Suprapubic skin (tissue), 4 donors: ENCODE measurements at regions not wholly inside any gene's neighbourhood (a gene's known extent, or its start where the extent isn't known, plus 50 kb on each side); places are given as distances from the start of the nearest gene placed in this dataset.

ENCODE experiments used
- DNase-seq, 2 donors: peaks; one replicate each; pipeline ENCODE4 v3.0.0-alpha.2; 2019; ENCODE audit warnings: low spot score in 2 of 2
- H3K27ac ChIP-seq: fragments of 200-600 bp; sonication (generic); one replicate; pipeline ENCODE4 v1.5.1; 2019
- H3K27me3 ChIP-seq: fragments of 200-600 bp; sonication (generic); one replicate; pipeline ENCODE4 v1.5.1; 2019
- H3K36me3 ChIP-seq: fragments of 200-600 bp; sonication (generic); one replicate; pipeline ENCODE4 v1.5.1; 2019
- H3K4me1 ChIP-seq: fragments of 200-600 bp; sonication (generic); one replicate; pipeline ENCODE4 v1.5.1; 2019
- H3K4me3 ChIP-seq: fragments of 200-600 bp; sonication (generic); one replicate; pipeline ENCODE4 v1.5.1; 2019; ENCODE audit warnings: mild to moderate bottlenecking
- H3K9me3 ChIP-seq: fragments of 200-600 bp; sonication (generic); one replicate; pipeline ENCODE4 v1.5.1; 2019
- CTCF ChIP-seq, 2 donors: fragments of 200-600 bp in 1 of 2; fragments of 450-650 bp in 1 of 2; sonication (generic) in 1 of 2; IDR thresholded peaks; one replicate each; pipeline ENCODE4 v1.5.1; 2016 to 2019; ENCODE audit warnings: antibody characterized with exemption in 2 of 2, mild to moderate bottlenecking in 1 of 2, moderate library complexity in 1 of 2
- EP300 ChIP-seq: sonication (generic); formaldehyde crosslinking; IDR thresholded peaks from one replicate; pipeline ENCODE4 v1.6.1; 2017; ENCODE audit warnings: antibody characterized with exemption
- POLR2A ChIP-seq, 2 donors: fragments of 450-650 bp; IDR thresholded peaks; one replicate each; pipeline ENCODE4 v1.6.1; 2017; ENCODE audit warnings: antibody characterized with exemption in 2 of 2, mild to moderate bottlenecking in 2 of 2, moderate library complexity in 2 of 2
- POLR2AphosphoS5 ChIP-seq, 3 donors: sonication (generic); formaldehyde crosslinking; IDR thresholded peaks; one replicate each; pipeline ENCODE4 v1.6.1; 2017; ENCODE audit warnings: antibody characterized with exemption in 3 of 3
- WGBS: methylation state at CpG from one replicate; pipeline ENCODE4 v1.1.5; 2018; 5-methylcytosine and 5-hydroxymethylcytosine counted together

- Histone ChIP-seq H3K27ac (no peak overlapping the region), H3K4me3 (no peak overlapping the region), H3K36me3 (no peaks in the 10 kb centered on the region), H3K4me1 (no peaks in the 10 kb centered on the region), H3K27me3 (no peaks in the 10 kb centered on the region), H3K9me3 (no peaks in the 10 kb centered on the region)
- no peak for DNase-seq
- 74% methylated on average over 7 of the region's 7 CpGs for WGBS
- TF ChIP-seq EP300 (no peak), POLR2AphosphoS5 (IDR thresholded peaks at IDR 0.05) (no peak), POLR2A (IDR thresholded peaks at IDR 0.05) (no peak), CTCF (IDR thresholded peaks at IDR 0.05) (no peak)
These were observed 983.4 kb upstream of the PRMT6 start for GRCh38 chr1:106072909-106073600.

GRCh38 chr1:106080608-106081325, 975.7 kb upstream of the PRMT6 start:
- no peak overlapping the region for H3K4me3 ChIP-seq
- H3K9me3 ChIP-seq, result no peaks in the 10 kb centered on the region
- 67% methylated on average over 25 of the region's 41 CpGs for WGBS
- TF ChIP-seq EP300 (no peak), CTCF (IDR thresholded peaks at IDR 0.05) (no peak), POLR2AphosphoS5 (IDR thresholded peaks at IDR 0.05) (no peak), POLR2A (IDR thresholded peaks at IDR 0.05) (no peak)
- DNase-seq, result peak in 1 of 2 donors; percentile 40
- H3K36me3 ChIP-seq, result no peaks in the 10 kb centered on the region
- H3K27me3 ChIP-seq, result peaks cover 7% of the 10 kb centered on the region
- no peaks in the 10 kb centered on the region for H3K4me1 ChIP-seq
- H3K27ac ChIP-seq, result no peak overlapping the region

GRCh38 chr1:106111044-106111443, 945.4 kb upstream of the PRMT6 start:
- TF ChIP-seq POLR2A (IDR thresholded peaks at IDR 0.05), result no peak
- no peak for TF ChIP-seq CTCF (IDR thresholded peaks at IDR 0.05)
- TF ChIP-seq EP300, result no peak
- TF ChIP-seq POLR2AphosphoS5 (IDR thresholded peaks at IDR 0.05), result no peak
- H3K27me3 ChIP-seq, result no peaks in the 10 kb centered on the region
- H3K4me3 ChIP-seq, result no peak overlapping the region
- no peaks in the 10 kb centered on the region for H3K4me1 ChIP-seq
- H3K9me3 ChIP-seq, result no peaks in the 10 kb centered on the region
- H3K36me3 ChIP-seq, result no peaks in the 10 kb centered on the region
- DNase-seq, result no peak
- no peak overlapping the region for H3K27ac ChIP-seq
- WGBS, result 75% methylated on average over 2 of the region's 2 CpGs

GRCh38 chr1:106113851-106114250, 942.6 kb upstream of the PRMT6 start:
- Histone ChIP-seq H3K9me3 (no peaks in the 10 kb centered on the region), H3K27me3 (no peaks in the 10 kb centered on the region), H3K4me1 (no peaks in the 10 kb centered on the region), H3K27ac (no peak overlapping the region), H3K4me3 (no peak overlapping the region), H3K36me3 (no peaks in the 10 kb centered on the region)
- DNase-seq, result no peak
- 95% methylated on average over 2 of the region's 2 CpGs for WGBS
- TF ChIP-seq CTCF (IDR thresholded peaks at IDR 0.05), result no peak
- no peak for TF ChIP-seq POLR2A (IDR thresholded peaks at IDR 0.05)
- no peak for TF ChIP-seq POLR2AphosphoS5 (IDR thresholded peaks at IDR 0.05)

- Histone ChIP-seq H3K27me3 (no peaks in the 10 kb centered on the region), H3K9me3 (no peaks in the 10 kb centered on the region), H3K4me1 (no peaks in the 10 kb centered on the region), H3K4me3 (no peak overlapping the region), H3K27ac (no peak overlapping the region), H3K36me3 (no peaks in the 10 kb centered on the region)
- TF ChIP-seq CTCF (IDR thresholded peaks at IDR 0.05) (no peak), POLR2A (IDR thresholded peaks at IDR 0.05) (no peak), POLR2AphosphoS5 (IDR thresholded peaks at IDR 0.05) (no peak), EP300 (no peak)
- WGBS, result no CpG with 5 or more reads among the region's 2 CpGs
- DNase-seq, result no peak
These were observed 935.7 kb upstream of the PRMT6 start for GRCh38 chr1:106120789-106121188.
